GM18907 (cell line): ENCODE measurements at regions not wholly inside any gene's neighbourhood (a gene's known extent, or its start where the extent isn't known, plus 50 kb on each side); places are given as distances from the start of the nearest gene placed in this dataset.
"Not testable (repeated sequence)": the region's sequence is repeated elsewhere in the genome, so short reads cannot be mapped to it uniquely, and the experiment has no call there.

ENCODE experiments used
- ATAC-seq: cut with Tn5 transposase; IDR thresholded peaks from one replicate; pipeline ENCODE4 v1.9.1; 2021; ENCODE audit warnings: mild to moderate bottlenecking, moderate library complexity; ENCODE audit not compliant: unreplicated experiment

GRCh38 chr2:133624551-133624950 is 56.3 kb upstream of the NCKAP5 start:
- ATAC-seq, result no peak

GRCh38 chr2:133627741-133628140 is 59.5 kb upstream of the NCKAP5 start:
- ATAC-seq, result no peak

GRCh38 chr2:133633309-133633708 is 65.0 kb upstream of the NCKAP5 start:
- ATAC-seq, result no peak

GRCh38 chr2:133633881-133634409 is 65.7 kb upstream of the NCKAP5 start:
- no peak for ATAC-seq

GRCh38 chr2:133635131-133635530 is 66.9 kb upstream of the NCKAP5 start:
- no peak for ATAC-seq

GRCh38 chr2:133636287-133636686 is 68.0 kb upstream of the NCKAP5 start:
- ATAC-seq, result no peak

- ATAC-seq, result no peak
Measured at GRCh38 chr2:133640103-133640502, 71.8 kb upstream of the NCKAP5 start.

GRCh38 chr2:133641497-133641896 is 73.2 kb upstream of the NCKAP5 start:
- no peak for ATAC-seq

GRCh38 chr2:133641942-133642725 is 73.9 kb upstream of the NCKAP5 start:
- ATAC-seq, result no peak

- no peak for ATAC-seq
Measured at GRCh38 chr2:133642791-133643191, 74.5 kb upstream of the NCKAP5 start.

GRCh38 chr2:133643863-133644262 is 75.6 kb upstream of the NCKAP5 start:
- no peak for ATAC-seq

GRCh38 chr2:133644846-133645245 is 76.6 kb upstream of the NCKAP5 start:
- ATAC-seq, result no peak

GRCh38 chr2:133647386-133647785 is 79.1 kb upstream of the NCKAP5 start:
- ATAC-seq, result not testable (repeated sequence)

- ATAC-seq, result no peak
Measured at GRCh38 chr2:133651861-133652260, 83.6 kb upstream of the NCKAP5 start.

GRCh38 chr2:133652398-133652797 is 84.1 kb upstream of the NCKAP5 start:
- ATAC-seq, result no peak

- no peak for ATAC-seq
Measured at GRCh38 chr2:133653056-133653455, 84.8 kb upstream of the NCKAP5 start.

- no peak for ATAC-seq
Measured at GRCh38 chr2:133654949-133655348, 86.7 kb upstream of the NCKAP5 start.

- ATAC-seq, result no peak
Measured at GRCh38 chr2:133655610-133656009, 87.3 kb upstream of the NCKAP5 start.

GRCh38 chr2:133657591-133657990 is 89.3 kb upstream of the NCKAP5 start:
- no peak for ATAC-seq

GRCh38 chr2:133658020-133658903 is 90.0 kb upstream of the NCKAP5 start:
- ATAC-seq, result no peak

GRCh38 chr2:133660510-133660909 is 92.2 kb upstream of the NCKAP5 start:
- ATAC-seq, result no peak

GRCh38 chr2:133661392-133661791 is 93.1 kb upstream of the NCKAP5 start:
- no peak for ATAC-seq
